Smooth muscle cell (in vitro differentiated cells): ENCODE measurements at regions not wholly inside any gene's neighbourhood (a gene's known extent, or its start where the extent isn't known, plus 50 kb on each side); places are given as distances from the start of the nearest gene placed in this dataset.

Experiments
- DNase-seq: peaks from one replicate; lab custom pipeline; 2025; ENCODE audit not compliant: unreplicated experiment; lab: John Stamatoyannopoulos, UW
- H2AFZ ChIP-seq: fragments of 200-600 bp; sonication (generic); 2 replicates; pipeline ENCODE4 v1.6.0; 2016; ENCODE audit warnings: antibody characterized with exemption, low read depth, mild to moderate bottlenecking
- H3F3A ChIP-seq: fragments of 200-600 bp; sonication (generic); 2 replicates; pipeline ENCODE4 v1.6.0; 2017; ENCODE audit warnings: antibody characterized with exemption, low read depth
- H3K27ac ChIP-seq: fragments of 200-600 bp; sonication (generic); 2 replicates; pipeline ENCODE4 v1.5.1; 2016; ENCODE audit warnings: low read depth, mild to moderate bottlenecking
- H3K27me3 ChIP-seq: fragments of 200-600 bp; sonication (generic); 2 replicates; pipeline ENCODE4 v1.6.1; 2016; ENCODE audit warnings: low read depth, mild to moderate bottlenecking
- H3K36me3 ChIP-seq: fragments of 200-600 bp; sonication (generic); 2 replicates; pipeline ENCODE4 v1.5.1; 2016; ENCODE audit warnings: low read depth
- H3K4me1 ChIP-seq: fragments of 200-600 bp; sonication (generic); 2 replicates; pipeline ENCODE4 v1.5.1; 2016; ENCODE audit warnings: low read depth
- H3K4me2 ChIP-seq: fragments of 200-600 bp; sonication (generic); 2 replicates; pipeline ENCODE4 v1.6.0; 2016; ENCODE audit warnings: mild to moderate bottlenecking
- H3K4me3 ChIP-seq: fragments of 200-600 bp; sonication (generic); 2 replicates; pipeline ENCODE4 v1.5.1; 2016; ENCODE audit warnings: mild to moderate bottlenecking
- H3K79me2 ChIP-seq: fragments of 200-600 bp; sonication (generic); 2 replicates; pipeline ENCODE4 v1.6.0; 2016; ENCODE audit warnings: low read depth, mild to moderate bottlenecking
- H3K9ac ChIP-seq: fragments of 200-600 bp; sonication (generic); 2 replicates; pipeline ENCODE4 v1.6.0; 2016; ENCODE audit warnings: low read depth
- H3K9me3 ChIP-seq: fragments of 200-600 bp; sonication (generic); replicated peaks from 2 replicates; pipeline ENCODE4 v1.5.1; 2016; ENCODE audit warnings: low read depth
- H4K20me1 ChIP-seq: fragments of 200-600 bp; sonication (generic); 2 replicates; pipeline ENCODE4 v1.6.0; 2016; ENCODE audit warnings: low read depth
- CTCF ChIP-seq: fragments of 200-600 bp; sonication (generic); IDR thresholded peaks from 2 replicates; pipeline ENCODE4 v1.5.1; 2017; ENCODE audit warnings: borderline replicate concordance, mild to moderate bottlenecking, antibody characterized with exemption; ENCODE audit not compliant: insufficient read depth, poor library complexity, severe bottlenecking
- WGBS: methylation state at CpG from one replicate; pipeline ENCODE4 v1.1.7; 2016; ENCODE audit warnings: low lambda C conversion rate; 5-methylcytosine and 5-hydroxymethylcytosine counted together

- H3K9ac ChIP-seq: no peak overlapping the region
- H3K36me3 ChIP-seq: no peaks in the 10 kb centered on the region
- no peaks in the 10 kb centered on the region for H3K4me1 ChIP-seq
- no peaks in the 10 kb centered on the region for H4K20me1 ChIP-seq
- H3K4me2 ChIP-seq: no peak overlapping the region
- WGBS: 26% methylated on average over 5 of the region's 5 CpGs
- peaks cover 22% of the 10 kb centered on the region for H3K27me3 ChIP-seq
- H3K4me3 ChIP-seq: no peak overlapping the region
- no peak overlapping the region for H2AFZ ChIP-seq
- TF ChIP-seq CTCF: peak; percentile 81
- H3K9me3 ChIP-seq: no peaks in the 10 kb centered on the region
- no peaks in the 10 kb centered on the region for H3K79me2 ChIP-seq
- no peak overlapping the region for H3K27ac ChIP-seq
- peak; percentile 17 for DNase-seq
- no peaks in the 10 kb centered on the region for H3F3A ChIP-seq
These were observed 124.0 kb downstream of the TMEM130 start for GRCh38 chr7:98745722-98746318.

- H4K20me1 ChIP-seq: no peaks in the 10 kb centered on the region
- H3K4me1 ChIP-seq: no peaks in the 10 kb centered on the region
- peaks cover 22% of the 10 kb centered on the region for H3K27me3 ChIP-seq
- 67% methylated on average over 1 of the region's 1 CpG for WGBS
- H3K27ac ChIP-seq: no peak overlapping the region
- no peak for TF ChIP-seq CTCF
- DNase-seq: no peak
- H3K9ac ChIP-seq: no peak overlapping the region
- H3K9me3 ChIP-seq: no peaks in the 10 kb centered on the region
- H2AFZ ChIP-seq: no peak overlapping the region
- no peak overlapping the region for H3K4me2 ChIP-seq
- no peaks in the 10 kb centered on the region for H3F3A ChIP-seq
- H3K36me3 ChIP-seq: no peaks in the 10 kb centered on the region
- H3K4me3 ChIP-seq: no peak overlapping the region
- no peaks in the 10 kb centered on the region for H3K79me2 ChIP-seq
These were observed 121.7 kb downstream of the TMEM130 start for GRCh38 chr7:98748090-98748489.

- Histone ChIP-seq H3K27ac (no peak overlapping the region), H3K27me3 (peaks cover 7% of the 10 kb centered on the region), H3K36me3 (no peaks in the 10 kb centered on the region), H4K20me1 (no peaks in the 10 kb centered on the region), H3K9ac (no peak overlapping the region), H3K4me1 (no peaks in the 10 kb centered on the region), H3K4me3 (no peak overlapping the region), H3K9me3 (no peaks in the 10 kb centered on the region), H2AFZ (no peak overlapping the region), H3F3A (no peaks in the 10 kb centered on the region), H3K79me2 (no peaks in the 10 kb centered on the region), H3K4me2 (no peak overlapping the region)
- no peak for DNase-seq
- 94% methylated on average over 7 of the region's 7 CpGs for WGBS
- no peak for TF ChIP-seq CTCF
These were observed 116.6 kb downstream of the TMEM130 start for GRCh38 chr7:98753176-98753575.

- Histone ChIP-seq H3F3A (no peaks in the 10 kb centered on the region), H3K4me3 (no peak overlapping the region), H3K4me1 (no peaks in the 10 kb centered on the region), H3K9ac (no peak overlapping the region), H3K36me3 (no peaks in the 10 kb centered on the region), H2AFZ (no peak overlapping the region), H3K79me2 (no peaks in the 10 kb centered on the region), H3K27me3 (no peaks in the 10 kb centered on the region), H3K4me2 (no peak overlapping the region), H3K9me3 (no peaks in the 10 kb centered on the region), H4K20me1 (no peaks in the 10 kb centered on the region), H3K27ac (no peak overlapping the region)
- no peak for TF ChIP-seq CTCF
- DNase-seq: no peak
- WGBS: 79% methylated on average over 6 of the region's 6 CpGs
These were observed 115.8 kb downstream of the TMEM130 start for GRCh38 chr7:98753989-98754479.
